ENCODE measurements at regions not wholly inside any gene's neighbourhood (a gene's known extent, or its start where the extent isn't known, plus 50 kb on each side); places are given as distances from the start of the nearest gene placed in this dataset.
"Not testable (repeated sequence)": the region's sequence is repeated elsewhere in the genome, so short reads cannot be mapped to it uniquely, and the experiment has no call there.

GRCh38 chr1:169024255-169024654, 82.2 kb upstream of the ATP1B1 start:
- no peak for DNase-seq

- no peak for DNase-seq
These were observed 81.7 kb upstream of the ATP1B1 start for GRCh38 chr1:169024800-169025271.

GRCh38 chr1:169025412-169025811, 81.1 kb upstream of the ATP1B1 start:
- no peak for DNase-seq

GRCh38 chr1:169027607-169028320, 78.7 kb upstream of the ATP1B1 start:
- no peak for DNase-seq

- DNase-seq = no peak
These were observed 74.8 kb upstream of the ATP1B1 start for GRCh38 chr1:169031566-169032224.

- no peak for DNase-seq
These were observed 65.1 kb upstream of the ATP1B1 start for GRCh38 chr1:169041366-169041765.

GRCh38 chr1:169042377-169042776, 64.1 kb upstream of the ATP1B1 start:
- DNase-seq = no peak

GRCh38 chr1:169043823-169044222, 62.7 kb upstream of the ATP1B1 start:
- no peak for DNase-seq

GRCh38 chr1:169044296-169044695, 62.2 kb upstream of the ATP1B1 start:
- DNase-seq = no peak

GRCh38 chr1:169044971-169045370, 61.5 kb upstream of the ATP1B1 start:
- DNase-seq = no peak

- DNase-seq = no peak
These were observed 59.8 kb upstream of the ATP1B1 start for GRCh38 chr1:169046671-169047070.

GRCh38 chr1:169047074-169047473, 59.4 kb upstream of the ATP1B1 start:
- no peak for DNase-seq

- DNase-seq = no peak
These were observed 58.4 kb upstream of the ATP1B1 start for GRCh38 chr1:169048043-169048442.

GRCh38 chr1:169049258-169049938, 57.1 kb upstream of the ATP1B1 start:
- no peak for DNase-seq

GRCh38 chr1:169051171-169051570, 55.3 kb upstream of the ATP1B1 start:
- no peak for DNase-seq

GRCh38 chr1:169052171-169052570, 54.3 kb upstream of the ATP1B1 start:
- not testable (repeated sequence) for DNase-seq

GRCh38 chr1:169052727-169053126, 53.8 kb upstream of the ATP1B1 start:
- DNase-seq = no peak

- DNase-seq = no peak
These were observed 53.3 kb upstream of the ATP1B1 start for GRCh38 chr1:169053196-169053595.
